ENCODE measurements at regions not wholly inside any gene's neighbourhood (a gene's known extent, or its start where the extent isn't known, plus 50 kb on each side); places are given as distances from the start of the nearest gene placed in this dataset.

GRCh38 chr3:22720596-22720995 lies 482.5 kb upstream of the UBE2E2 start:
- Histone ChIP-seq H3K9ac (ENCODE audit: low read length) (no peak overlapping the region), H3K27me3 (ENCODE audit: low read length) (no peaks in the 10 kb centered on the region), H3K9me2 (replicated peaks; ENCODE audit: insufficient read depth, low read length) (no peaks in the 10 kb centered on the region), H3K36me3 (ENCODE audit: low read length) (no peaks in the 10 kb centered on the region), H3K79me2 (ENCODE audit: insufficient read depth, low read length) (no peaks in the 10 kb centered on the region), H3K27ac (ENCODE audit: low read depth, low read length) (no peak overlapping the region), H3K4me3 (ENCODE audit: insufficient read depth, low read length, poor library complexity, severe bottlenecking) (no peak overlapping the region), H3F3A (ENCODE audit: insufficient read depth) (no peaks in the 10 kb centered on the region), H2AFZ (ENCODE audit: low read depth, low read length, severe bottlenecking) (no peak overlapping the region), H4K20me1 (ENCODE audit: low read depth, low read length) (no peaks in the 10 kb centered on the region), H3K4me2 (ENCODE audit: low read depth, low read length, poor library complexity, severe bottlenecking) (no peak overlapping the region), H3K9me3 (ENCODE audit: insufficient read depth, low read length) (no peaks in the 10 kb centered on the region)
- TF ChIP-seq CTCF (IDR thresholded peaks at IDR 0.05; ENCODE audit: insufficient read depth, low read length, poor library complexity, severe bottlenecking) (no peak), EZH2phosphoT487 (conservative IDR thresholded peaks at IDR 0.05; ENCODE audit: low read length) (no peak)

GRCh38 chr3:22724420-22724819 lies 478.7 kb upstream of the UBE2E2 start:
- H3K27ac ChIP-seq (ENCODE audit: low read depth, low read length): no peak overlapping the region
- H3K36me3 ChIP-seq (ENCODE audit: low read length): no peaks in the 10 kb centered on the region
- no peak overlapping the region for H3K4me3 ChIP-seq (ENCODE audit: insufficient read depth, low read length, poor library complexity, severe bottlenecking)
- no peaks in the 10 kb centered on the region for H3K9me2 ChIP-seq (replicated peaks; ENCODE audit: insufficient read depth, low read length)
- no peak overlapping the region for H2AFZ ChIP-seq (ENCODE audit: low read depth, low read length, severe bottlenecking)
- no peak overlapping the region for H3K9ac ChIP-seq (ENCODE audit: low read length)
- H4K20me1 ChIP-seq (ENCODE audit: low read depth, low read length): no peaks in the 10 kb centered on the region
- H3K27me3 ChIP-seq (ENCODE audit: low read length): no peaks in the 10 kb centered on the region
- TF ChIP-seq EZH2phosphoT487 (conservative IDR thresholded peaks at IDR 0.05; ENCODE audit: low read length) (no peak), CTCF (IDR thresholded peaks at IDR 0.05; ENCODE audit: insufficient read depth, low read length, poor library complexity, severe bottlenecking) (no peak)
- H3F3A ChIP-seq (ENCODE audit: insufficient read depth): no peaks in the 10 kb centered on the region
- H3K4me2 ChIP-seq (ENCODE audit: low read depth, low read length, poor library complexity, severe bottlenecking): no peak overlapping the region
- no peaks in the 10 kb centered on the region for H3K9me3 ChIP-seq (ENCODE audit: insufficient read depth, low read length)
- H3K79me2 ChIP-seq (ENCODE audit: insufficient read depth, low read length): no peaks in the 10 kb centered on the region

DNA sequence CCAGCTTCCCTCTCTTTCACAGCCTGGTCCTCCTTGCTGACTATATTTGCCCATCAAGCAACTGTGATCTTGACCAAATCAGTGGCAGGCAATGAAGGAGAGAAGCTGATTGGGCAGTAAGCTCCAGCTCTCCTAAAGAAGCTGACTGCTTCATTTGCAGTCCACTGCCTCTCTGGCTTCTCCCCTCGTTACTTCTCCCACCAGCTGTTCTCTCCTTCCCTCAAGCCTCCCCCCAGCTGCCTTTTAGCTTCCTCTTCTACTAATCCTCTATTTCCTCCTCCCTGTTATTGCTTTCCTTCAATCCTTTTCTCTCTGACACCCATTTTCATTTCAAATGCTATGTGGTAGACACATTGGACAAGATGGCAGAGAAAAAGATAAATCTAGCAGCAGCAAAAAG lies 474.7 kb upstream of the UBE2E2 start:
- Histone ChIP-seq H3F3A (ENCODE audit: insufficient read depth) (no peaks in the 10 kb centered on the region), H3K9me3 (ENCODE audit: insufficient read depth, low read length) (no peaks in the 10 kb centered on the region), H3K4me3 (ENCODE audit: insufficient read depth, low read length, poor library complexity, severe bottlenecking) (no peak overlapping the region), H3K27me3 (ENCODE audit: low read length) (no peaks in the 10 kb centered on the region), H3K27ac (ENCODE audit: low read depth, low read length) (no peak overlapping the region), H4K20me1 (ENCODE audit: low read depth, low read length) (no peaks in the 10 kb centered on the region), H2AFZ (ENCODE audit: low read depth, low read length, severe bottlenecking) (no peak overlapping the region), H3K36me3 (ENCODE audit: low read length) (no peaks in the 10 kb centered on the region), H3K9me2 (replicated peaks; ENCODE audit: insufficient read depth, low read length) (no peaks in the 10 kb centered on the region), H3K9ac (ENCODE audit: low read length) (no peak overlapping the region), H3K79me2 (ENCODE audit: insufficient read depth, low read length) (no peaks in the 10 kb centered on the region), H3K4me2 (ENCODE audit: low read depth, low read length, poor library complexity, severe bottlenecking) (no peak overlapping the region)
- TF ChIP-seq CTCF (IDR thresholded peaks at IDR 0.05; ENCODE audit: insufficient read depth, low read length, poor library complexity, severe bottlenecking) (no peak), EZH2phosphoT487 (conservative IDR thresholded peaks at IDR 0.05; ENCODE audit: low read length) (no peak)

DNA sequence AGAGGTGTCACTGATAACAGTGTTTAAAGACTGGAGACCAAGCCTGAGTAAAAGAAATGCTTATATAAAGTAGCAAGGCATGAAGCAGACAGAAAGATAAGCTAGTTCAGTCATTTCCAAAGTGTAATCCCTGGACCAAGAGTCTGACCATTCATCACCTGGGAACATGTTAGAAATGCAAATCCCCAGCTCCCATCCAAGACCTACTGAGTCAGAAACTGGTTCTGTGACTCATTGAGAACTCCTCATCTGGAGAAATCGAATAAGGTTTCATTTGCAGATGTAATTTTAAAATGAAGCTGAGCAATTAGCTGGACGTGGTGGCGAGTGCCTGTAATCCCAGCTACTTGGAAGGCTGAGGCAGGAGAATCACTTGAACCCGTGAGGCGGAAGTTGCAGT lies 473.9 kb upstream of the UBE2E2 start:
- Histone ChIP-seq H3K79me2 (ENCODE audit: insufficient read depth, low read length) (no peaks in the 10 kb centered on the region), H2AFZ (ENCODE audit: low read depth, low read length, severe bottlenecking) (no peak overlapping the region), H3K4me3 (ENCODE audit: insufficient read depth, low read length, poor library complexity, severe bottlenecking) (no peak overlapping the region)

More for the DNA sequence above, 473.9 kb upstream of the UBE2E2 start:
- Histone ChIP-seq H3K36me3 (ENCODE audit: low read length) (no peaks in the 10 kb centered on the region), H3K9me3 (ENCODE audit: insufficient read depth, low read length) (no peaks in the 10 kb centered on the region), H3K27ac (ENCODE audit: low read depth, low read length) (no peak overlapping the region), H3K9ac (ENCODE audit: low read length) (no peak overlapping the region), H3K9me2 (replicated peaks; ENCODE audit: insufficient read depth, low read length) (no peaks in the 10 kb centered on the region), H3K27me3 (ENCODE audit: low read length) (no peaks in the 10 kb centered on the region), H3F3A (ENCODE audit: insufficient read depth) (no peaks in the 10 kb centered on the region), H3K4me2 (ENCODE audit: low read depth, low read length, poor library complexity, severe bottlenecking) (no peak overlapping the region), H4K20me1 (ENCODE audit: low read depth, low read length) (no peaks in the 10 kb centered on the region)
- TF ChIP-seq EZH2phosphoT487 (conservative IDR thresholded peaks at IDR 0.05; ENCODE audit: low read length): no peak
- TF ChIP-seq CTCF (IDR thresholded peaks at IDR 0.05; ENCODE audit: insufficient read depth, low read length, poor library complexity, severe bottlenecking): no peak
